Adrenal gland (tissue), 5 donors: ENCODE measurements at regions not wholly inside any gene's neighbourhood (a gene's known extent, or its start where the extent isn't known, plus 50 kb on each side); places are given as distances from the start of the nearest gene placed in this dataset.

ENCODE experiments used
- POLR2A ChIP-seq, 2 donors: fragments of 450-650 bp; IDR thresholded peaks; one replicate each; pipeline ENCODE4 v1.6.1; 2017; ENCODE audit warnings: antibody characterized with exemption in 2 of 2, mild to moderate bottlenecking in 2 of 2, moderate library complexity in 1 of 2
- TF ChIP-seq, protein P1 (sequence below), 6 experiments: fragments of 450-650 bp in 4 of 6; fragments of 200-600 bp in 2 of 6; sonication (generic) in 1 of 6; IDR thresholded peaks; 1 replicate in 5 of 6; 2 replicates in 1 of 6; pipeline versions ENCODE4 v1.5.1 to v1.8.0; 2016 to 2021; ENCODE audit warnings: antibody characterized with exemption in 6 of 6, mild to moderate bottlenecking in 2 of 6, moderate library complexity in 1 of 6
- donor health status: DM: no; HTN: no; CAD: no.

DNA sequence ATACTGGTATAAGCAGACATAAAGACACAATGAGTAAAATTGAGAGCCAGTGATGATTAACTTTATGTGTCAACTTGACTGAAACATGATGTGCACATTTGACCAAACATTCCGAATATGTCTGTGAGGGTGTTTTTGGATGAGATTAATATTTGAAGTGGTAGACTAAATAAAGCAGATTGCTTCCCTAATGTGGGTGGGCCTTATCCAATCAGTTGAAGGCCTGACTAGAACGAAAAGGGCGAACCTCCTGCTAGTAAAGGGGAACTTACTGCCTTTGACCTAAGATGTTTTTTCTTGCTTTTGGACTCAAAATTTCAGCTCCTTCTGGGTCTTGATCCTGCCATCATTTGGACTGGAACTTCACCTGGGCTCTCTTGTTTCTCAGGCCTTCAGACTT lies 1387.7 kb upstream of the CDH6 start:
- TF ChIP-seq, protein P1, sequence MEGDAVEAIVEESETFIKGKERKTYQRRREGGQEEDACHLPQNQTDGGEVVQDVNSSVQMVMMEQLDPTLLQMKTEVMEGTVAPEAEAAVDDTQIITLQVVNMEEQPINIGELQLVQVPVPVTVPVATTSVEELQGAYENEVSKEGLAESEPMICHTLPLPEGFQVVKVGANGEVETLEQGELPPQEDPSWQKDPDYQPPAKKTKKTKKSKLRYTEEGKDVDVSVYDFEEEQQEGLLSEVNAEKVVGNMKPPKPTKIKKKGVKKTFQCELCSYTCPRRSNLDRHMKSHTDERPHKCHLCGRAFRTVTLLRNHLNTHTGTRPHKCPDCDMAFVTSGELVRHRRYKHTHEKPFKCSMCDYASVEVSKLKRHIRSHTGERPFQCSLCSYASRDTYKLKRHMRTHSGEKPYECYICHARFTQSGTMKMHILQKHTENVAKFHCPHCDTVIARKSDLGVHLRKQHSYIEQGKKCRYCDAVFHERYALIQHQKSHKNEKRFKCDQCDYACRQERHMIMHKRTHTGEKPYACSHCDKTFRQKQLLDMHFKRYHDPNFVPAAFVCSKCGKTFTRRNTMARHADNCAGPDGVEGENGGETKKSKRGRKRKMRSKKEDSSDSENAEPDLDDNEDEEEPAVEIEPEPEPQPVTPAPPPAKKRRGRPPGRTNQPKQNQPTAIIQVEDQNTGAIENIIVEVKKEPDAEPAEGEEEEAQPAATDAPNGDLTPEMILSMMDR (IDR thresholded peaks at IDR 0.05): no peak
- no peak for TF ChIP-seq POLR2A (IDR thresholded peaks at IDR 0.05)
